ENCODE measurements at regions not wholly inside any gene's neighbourhood (a gene's known extent, or its start where the extent isn't known, plus 50 kb on each side); places are given as distances from the start of the nearest gene placed in this dataset.

DNA sequence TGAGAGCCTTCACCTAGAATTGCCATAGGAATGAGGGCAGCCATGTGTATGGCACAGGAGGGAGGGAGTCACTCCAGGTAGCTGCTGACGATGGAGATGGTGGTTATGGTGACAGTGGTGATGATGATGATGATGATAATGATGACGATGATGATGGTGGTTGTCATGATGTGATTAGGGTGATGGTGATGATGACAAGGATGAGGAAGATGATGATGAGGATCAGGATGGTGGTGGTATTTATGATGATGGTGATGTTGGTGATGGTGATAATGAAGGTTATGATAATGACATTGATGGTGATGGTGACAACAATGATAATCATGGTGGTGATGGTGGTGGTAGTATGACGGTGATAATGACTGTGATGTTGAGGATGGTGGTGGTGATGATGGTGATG, 1130.5 kb downstream of the BRD1 start:
- TF ChIP-seq, protein P1, sequence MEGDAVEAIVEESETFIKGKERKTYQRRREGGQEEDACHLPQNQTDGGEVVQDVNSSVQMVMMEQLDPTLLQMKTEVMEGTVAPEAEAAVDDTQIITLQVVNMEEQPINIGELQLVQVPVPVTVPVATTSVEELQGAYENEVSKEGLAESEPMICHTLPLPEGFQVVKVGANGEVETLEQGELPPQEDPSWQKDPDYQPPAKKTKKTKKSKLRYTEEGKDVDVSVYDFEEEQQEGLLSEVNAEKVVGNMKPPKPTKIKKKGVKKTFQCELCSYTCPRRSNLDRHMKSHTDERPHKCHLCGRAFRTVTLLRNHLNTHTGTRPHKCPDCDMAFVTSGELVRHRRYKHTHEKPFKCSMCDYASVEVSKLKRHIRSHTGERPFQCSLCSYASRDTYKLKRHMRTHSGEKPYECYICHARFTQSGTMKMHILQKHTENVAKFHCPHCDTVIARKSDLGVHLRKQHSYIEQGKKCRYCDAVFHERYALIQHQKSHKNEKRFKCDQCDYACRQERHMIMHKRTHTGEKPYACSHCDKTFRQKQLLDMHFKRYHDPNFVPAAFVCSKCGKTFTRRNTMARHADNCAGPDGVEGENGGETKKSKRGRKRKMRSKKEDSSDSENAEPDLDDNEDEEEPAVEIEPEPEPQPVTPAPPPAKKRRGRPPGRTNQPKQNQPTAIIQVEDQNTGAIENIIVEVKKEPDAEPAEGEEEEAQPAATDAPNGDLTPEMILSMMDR (IDR thresholded peaks at IDR 0.05; ENCODE audit: low read depth, low read length, poor library complexity, severe bottlenecking), result no peak
- TF ChIP-seq EZH2phosphoT487 (IDR thresholded peaks at IDR 0.05; ENCODE audit: borderline replicate concordance, low read length), result no peak
